ENCODE measurements at regions not wholly inside any gene's neighbourhood (a gene's known extent, or its start where the extent isn't known, plus 50 kb on each side); places are given as distances from the start of the nearest gene placed in this dataset.
"Not testable (repeated sequence)": the region's sequence is repeated elsewhere in the genome, so short reads cannot be mapped to it uniquely, and the experiment has no call there.

- FAIRE-seq = no peak
These were observed 120.7 kb upstream of the BANK1 start for GRCh38 chr4:101669832-101670188.

- no peak for FAIRE-seq
These were observed 121.2 kb upstream of the BANK1 start for GRCh38 chr4:101669138-101669831.

- no peak for FAIRE-seq
These were observed 123.2 kb upstream of the BANK1 start for GRCh38 chr4:101667348-101667747.

GRCh38 chr4:101660607-101661006 is 129.9 kb upstream of the BANK1 start:
- FAIRE-seq = no peak

- FAIRE-seq = no peak
These were observed 134.7 kb upstream of the BANK1 start for GRCh38 chr4:101655857-101656256.

- FAIRE-seq = no peak
These were observed 135.5 kb upstream of the BANK1 start for GRCh38 chr4:101655005-101655404.

- no peak for FAIRE-seq
These were observed 138.8 kb upstream of the BANK1 start for GRCh38 chr4:101651778-101652177.

- no peak for FAIRE-seq
These were observed 140.6 kb upstream of the BANK1 start for GRCh38 chr4:101649790-101650515.

- FAIRE-seq = no peak
These were observed 142.9 kb upstream of the BANK1 start for GRCh38 chr4:101647710-101648034.

GRCh38 chr4:101644516-101644915 is 146.0 kb upstream of the BANK1 start:
- FAIRE-seq = no peak

- FAIRE-seq = no peak
These were observed 147.2 kb upstream of the BANK1 start for GRCh38 chr4:101643186-101643837.

GRCh38 chr4:101632766-101633165 is 157.8 kb upstream of the BANK1 start:
- FAIRE-seq = not testable (repeated sequence)

GRCh38 chr4:101630319-101630986 is 160.1 kb upstream of the BANK1 start:
- FAIRE-seq = no peak

GRCh38 chr4:101621120-101621519 is 169.4 kb upstream of the BANK1 start:
- no peak for FAIRE-seq

GRCh38 chr4:101615652-101616051 is 174.9 kb upstream of the BANK1 start:
- FAIRE-seq = no peak

- not testable (repeated sequence) for FAIRE-seq
These were observed 183.5 kb upstream of the BANK1 start for GRCh38 chr4:101606989-101607388.

- no peak for FAIRE-seq
These were observed 185.6 kb upstream of the BANK1 start for GRCh38 chr4:101604976-101605375.

- no peak for FAIRE-seq
These were observed 190.2 kb upstream of the BANK1 start for GRCh38 chr4:101600287-101600686.

- no peak for FAIRE-seq
These were observed 190.9 kb upstream of the BANK1 start for GRCh38 chr4:101599620-101600019.

- no peak for FAIRE-seq
These were observed 193.6 kb upstream of the BANK1 start for GRCh38 chr4:101596781-101597552.

- FAIRE-seq = no peak
These were observed 195.9 kb upstream of the BANK1 start for GRCh38 chr4:101594588-101594987.

GRCh38 chr4:101593666-101594065 is 196.9 kb upstream of the BANK1 start:
- FAIRE-seq = no peak

- peak; percentile 44 for FAIRE-seq
These were observed 206.2 kb upstream of the BANK1 start for GRCh38 chr4:101584306-101584705.
